DMS53 (cell line): ENCODE measurements at regions not wholly inside any gene's neighbourhood (a gene's known extent, or its start where the extent isn't known, plus 50 kb on each side); places are given as distances from the start of the nearest gene placed in this dataset.
"Not testable (repeated sequence)": the region's sequence is repeated elsewhere in the genome, so short reads cannot be mapped to it uniquely, and the experiment has no call there.

Experiments used
- DNase-seq: peaks from one replicate; lab custom pipeline; 2025; lab: John Stamatoyannopoulos, UW

DNA sequence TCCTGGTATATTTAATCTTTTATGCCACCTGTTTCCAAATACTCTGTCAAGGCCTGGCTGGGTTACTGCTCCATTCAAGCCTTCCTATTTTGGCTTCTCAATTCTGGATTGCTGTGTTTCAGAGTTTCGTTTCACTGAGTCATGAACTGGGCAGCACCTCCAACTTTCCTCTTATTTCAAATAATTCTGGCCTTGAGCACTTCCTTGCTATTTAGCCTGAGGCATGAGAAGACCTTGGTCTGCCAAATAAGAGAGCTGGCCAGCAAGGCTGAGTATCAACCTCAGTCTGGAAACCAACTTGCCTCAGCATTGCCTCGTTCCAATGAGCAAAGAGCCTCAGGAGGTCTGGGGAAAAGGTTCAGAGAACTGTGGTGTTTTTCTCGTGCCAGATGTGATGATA is 66.6 kb downstream of the TNFAIP3 start:
- no peak for DNase-seq

DNA sequence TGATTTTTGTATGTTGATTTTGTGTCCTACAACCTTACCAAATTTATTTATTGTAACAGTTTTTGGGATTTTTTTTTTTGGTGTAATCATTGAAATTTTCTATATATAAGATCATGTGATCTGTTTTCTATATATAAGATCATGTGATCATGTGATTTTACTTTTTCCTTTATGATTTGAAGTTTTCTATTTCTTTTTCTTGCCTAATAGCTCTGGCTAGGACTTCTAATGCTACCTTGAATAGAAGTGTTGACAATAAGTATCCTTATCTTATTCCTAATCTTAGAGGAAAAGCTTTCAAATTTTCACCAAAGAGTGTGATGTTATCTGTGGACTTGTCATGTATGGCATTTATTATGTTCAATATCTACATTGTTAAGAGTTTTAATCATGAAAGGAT is 69.7 kb downstream of the TNFAIP3 start:
- DNase-seq, result no peak

DNA sequence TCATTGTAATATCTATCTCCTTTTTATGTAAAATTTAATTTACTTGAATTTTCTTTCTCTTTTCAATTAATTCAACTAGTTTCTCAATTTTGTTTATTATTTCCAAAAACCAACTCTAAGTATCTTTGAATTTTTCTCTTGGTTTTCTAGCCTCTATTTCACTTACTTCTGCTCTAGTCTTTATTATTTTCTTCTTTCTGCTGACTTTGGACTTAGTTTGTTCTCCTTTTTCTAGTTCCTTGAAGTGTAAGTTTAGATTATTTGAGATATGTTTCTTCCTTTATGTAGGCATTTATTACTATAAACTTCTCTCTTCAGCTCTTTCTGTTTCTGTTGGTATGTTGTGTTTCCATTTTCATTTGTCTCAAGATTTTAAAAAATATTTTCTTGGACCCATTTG is 70.8 kb downstream of the TNFAIP3 start:
- no peak for DNase-seq

DNA sequence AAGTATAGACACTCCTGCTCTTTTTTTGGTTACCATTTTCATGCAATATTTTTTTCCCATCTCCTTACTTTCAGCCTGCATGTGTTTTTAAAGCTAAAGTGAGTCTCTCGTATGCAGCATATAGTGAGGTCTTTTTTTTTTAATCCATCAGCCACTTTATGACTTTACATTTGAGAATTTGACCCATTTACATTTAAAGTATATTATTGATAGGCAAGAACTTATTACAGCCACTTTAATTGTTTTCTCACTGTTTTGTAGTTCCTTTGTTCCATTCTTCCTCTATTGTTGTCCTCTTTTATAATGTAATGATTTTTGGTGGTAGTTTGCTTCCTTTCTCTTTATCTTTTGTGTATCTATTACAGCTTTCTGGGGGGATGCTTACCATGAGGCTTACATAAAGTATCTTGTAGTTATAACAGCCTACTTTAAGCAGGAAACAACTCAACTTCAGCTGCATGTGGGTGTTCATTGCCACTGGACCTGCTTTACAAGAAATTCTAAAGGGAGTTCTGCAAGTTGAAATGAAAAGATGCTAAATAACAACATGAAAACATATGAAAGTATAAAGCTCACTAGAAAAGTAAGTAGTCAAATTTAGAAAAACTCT is 71.8 kb downstream of the TNFAIP3 start:
- DNase-seq, result no peak

DNA sequence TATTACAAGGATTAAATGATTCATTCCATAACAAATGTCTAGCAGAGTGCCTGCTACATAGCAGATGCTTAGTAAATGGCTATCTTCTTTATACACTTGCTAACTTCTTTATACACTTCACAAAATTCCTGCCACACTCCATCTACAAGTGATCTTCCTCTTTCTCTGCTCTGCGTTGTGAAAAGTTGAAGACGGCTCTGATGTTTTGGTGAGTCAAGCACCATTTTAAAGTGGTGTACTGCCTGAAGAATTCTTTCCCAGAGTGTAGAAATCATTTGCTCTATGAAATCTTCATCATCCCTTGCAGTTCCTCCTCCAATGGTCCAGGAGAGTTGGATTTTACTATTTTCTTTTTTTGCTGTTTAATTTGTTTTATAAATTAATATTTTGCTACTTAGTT is 74.9 kb downstream of the TNFAIP3 start:
- DNase-seq, result no peak

DNA sequence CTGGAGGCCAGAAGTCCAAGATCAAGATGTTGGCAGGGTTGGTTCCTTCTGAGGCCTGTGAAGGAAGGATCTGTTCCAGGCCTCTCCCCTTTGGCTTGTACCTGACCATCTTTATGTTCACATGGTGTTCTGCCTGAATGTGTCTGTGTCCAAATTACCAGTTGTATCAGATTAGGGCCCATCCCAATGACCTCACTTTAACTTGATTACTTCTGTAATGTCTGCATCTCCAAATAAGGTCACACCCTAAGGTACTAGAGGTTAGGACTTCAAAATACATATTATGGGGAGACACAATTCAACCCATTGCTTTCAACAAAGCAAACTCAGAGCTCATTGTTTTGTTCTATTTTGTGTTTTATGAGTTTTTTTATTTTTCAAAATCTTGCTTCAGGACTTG is 75.7 kb downstream of the TNFAIP3 start:
- no peak for DNase-seq

DNA sequence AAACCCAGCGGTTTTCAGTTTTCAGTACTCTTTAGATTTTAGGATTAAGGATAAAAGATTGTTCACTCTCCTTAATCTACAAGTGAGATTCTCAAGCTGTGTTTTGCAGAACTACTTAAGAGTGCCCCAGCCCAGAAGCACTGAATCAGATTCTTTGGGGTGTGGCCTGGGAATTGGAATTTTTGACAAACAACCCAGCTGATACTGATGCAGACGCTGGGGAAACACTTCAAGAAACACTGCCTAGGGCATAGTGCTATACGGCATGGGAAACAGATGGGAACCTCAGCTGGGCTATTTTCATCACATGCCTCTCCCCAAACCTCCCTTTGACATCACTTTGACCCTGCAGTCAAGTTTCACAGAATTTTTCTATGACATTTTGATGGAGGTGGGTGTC is 77.3 kb downstream of the TNFAIP3 start:
- not testable (repeated sequence) for DNase-seq

DNA sequence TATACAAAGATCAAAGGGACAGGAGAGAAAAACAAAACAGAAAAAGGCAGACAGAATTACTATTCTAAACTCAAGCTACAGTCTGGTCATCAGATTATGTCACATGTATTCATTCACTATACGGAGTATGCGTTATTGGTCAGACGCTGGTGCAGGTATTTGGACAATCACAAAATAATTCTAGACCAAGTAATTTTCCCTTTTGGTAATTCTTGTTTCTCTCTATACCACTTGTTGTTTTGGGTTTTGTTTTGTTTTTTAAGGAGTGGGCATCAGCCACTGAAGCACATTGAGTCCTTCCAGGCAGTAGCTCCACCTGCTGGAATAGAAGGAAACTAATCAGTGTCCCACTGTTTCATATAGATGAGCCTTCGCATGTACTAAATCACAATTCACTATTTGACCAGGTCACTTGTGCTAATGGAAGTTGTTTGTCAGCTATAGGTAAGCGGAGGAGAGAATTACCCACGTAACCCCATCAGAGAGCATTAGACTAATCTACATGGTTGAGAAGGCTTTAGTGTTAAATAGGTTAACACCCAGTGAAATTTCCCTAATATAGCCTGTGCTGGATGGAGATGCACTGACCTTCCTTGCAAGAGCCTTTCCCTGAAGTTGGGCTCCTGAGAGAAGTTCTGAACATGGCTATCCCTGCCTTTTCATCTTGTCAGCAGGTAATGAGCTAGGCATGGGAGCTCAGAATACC is 77.9 kb downstream of the TNFAIP3 start:
- DNase-seq, result peak; percentile 53

DNA sequence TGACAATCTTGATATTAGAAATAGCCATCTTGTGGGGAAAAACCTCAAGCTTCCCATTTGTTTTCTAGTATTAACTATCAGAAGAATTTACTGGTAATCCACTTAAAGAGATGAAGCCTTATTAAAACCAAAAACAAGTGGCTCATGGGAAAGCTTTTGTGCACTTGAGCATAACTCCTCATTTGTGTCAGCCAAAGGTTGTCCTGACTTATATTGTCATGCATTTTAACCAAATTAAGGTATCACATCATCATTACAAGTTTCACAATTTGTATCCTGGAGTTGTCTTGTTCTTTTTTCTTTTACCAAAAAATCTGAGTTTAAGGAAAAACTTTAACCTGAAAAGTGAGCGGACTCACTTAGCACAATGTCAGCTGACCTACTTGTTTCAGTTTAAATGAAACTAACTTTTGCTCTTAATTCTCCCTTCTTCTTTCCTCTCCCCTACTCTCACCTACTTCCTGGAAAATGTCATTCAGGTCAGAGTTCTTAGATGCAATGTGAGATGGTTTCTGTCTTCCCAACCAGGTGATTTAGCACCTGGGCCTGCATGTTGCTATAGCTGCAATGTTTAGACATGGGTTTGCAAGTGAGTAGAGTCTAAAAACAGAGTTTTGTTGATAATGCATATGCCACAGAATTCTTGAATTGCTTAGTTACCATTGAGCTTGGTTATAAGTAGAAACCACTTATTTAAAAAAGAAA is 82.8 kb downstream of the TNFAIP3 start:
- DNase-seq, result peak; percentile 63

DNA sequence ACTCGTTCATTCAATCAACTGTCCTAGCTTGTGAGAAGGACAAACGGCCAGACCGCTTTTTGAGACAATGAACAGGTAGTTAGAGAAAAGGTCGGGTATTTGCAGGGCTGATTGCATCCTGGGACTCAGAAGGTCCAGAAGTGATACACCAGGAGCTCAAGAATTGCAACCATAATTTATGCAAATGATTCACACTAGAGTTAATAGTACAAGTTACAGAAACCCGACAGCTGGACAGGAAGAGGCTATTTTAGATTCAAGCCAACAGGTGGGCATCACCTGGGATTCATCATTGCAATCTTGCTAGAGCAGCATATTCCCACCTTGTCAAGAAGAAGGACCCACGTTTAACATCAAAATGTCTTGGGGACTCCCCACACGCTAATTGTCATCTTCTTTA is 83.5 kb downstream of the TNFAIP3 start:
- DNase-seq, result no peak

DNA sequence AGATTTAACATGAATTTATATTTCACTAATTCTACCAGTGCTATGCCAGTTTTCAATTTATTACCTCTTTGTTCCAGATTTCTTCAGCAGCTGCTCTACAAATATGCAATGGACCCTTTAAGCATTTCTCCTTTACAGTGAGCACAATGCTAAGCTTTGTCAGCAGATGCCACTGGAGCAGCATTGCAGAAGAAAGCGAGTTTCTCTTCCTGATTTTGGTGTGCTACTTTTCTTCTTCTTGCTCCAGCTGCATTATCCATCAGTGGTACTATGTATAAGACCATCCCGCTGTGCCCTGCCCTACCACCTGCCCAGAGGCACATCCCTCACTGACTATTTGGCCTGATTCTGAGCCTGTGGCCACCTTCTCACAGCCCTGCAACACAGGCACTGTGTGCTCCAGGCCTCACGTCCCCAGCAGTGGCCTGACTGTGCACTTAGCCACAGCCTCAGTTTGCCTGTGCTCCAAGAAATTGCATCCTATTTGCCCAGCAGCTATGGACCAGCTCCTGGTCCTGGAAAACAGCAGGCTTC is 84.1 kb downstream of the TNFAIP3 start:
- no peak for DNase-seq

DNA sequence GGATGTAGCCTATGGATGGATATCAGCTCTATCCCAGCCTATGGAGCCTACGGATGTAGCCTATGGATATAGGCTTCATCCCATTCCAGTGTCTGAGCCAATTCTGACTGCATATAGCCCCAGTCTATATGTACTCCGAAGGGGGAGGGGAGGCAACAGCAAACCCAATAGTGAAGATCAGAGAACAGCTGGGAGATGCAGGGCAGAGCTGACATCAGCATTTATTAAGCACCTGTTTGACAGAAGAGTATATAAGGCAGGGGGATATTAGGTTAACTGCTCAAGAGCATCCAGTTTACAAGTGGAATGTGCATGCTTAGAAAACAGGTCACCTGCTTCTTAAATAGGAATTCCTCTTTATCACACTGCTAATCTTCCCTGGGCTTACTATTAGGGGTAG is 85.2 kb downstream of the TNFAIP3 start:
- DNase-seq, result no peak

DNA sequence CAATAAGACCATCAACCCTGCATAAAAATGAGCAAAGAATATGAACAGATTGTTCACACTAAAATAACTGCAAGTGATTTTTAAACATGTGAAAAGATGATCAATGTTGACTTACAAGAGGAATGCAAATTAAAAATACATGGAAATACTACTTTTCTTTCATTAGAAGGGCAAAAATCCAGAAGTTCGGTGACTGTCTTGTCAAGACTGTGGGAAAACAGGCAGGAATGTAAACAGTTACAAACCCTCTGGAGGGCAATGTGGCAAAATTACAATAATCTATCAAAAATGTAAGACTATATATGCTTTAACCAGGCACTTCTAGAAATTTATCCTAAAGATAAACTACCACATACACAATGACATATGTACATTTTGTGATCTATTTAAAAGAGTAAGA is 86.7 kb downstream of the TNFAIP3 start:
- DNase-seq, result no peak

DNA sequence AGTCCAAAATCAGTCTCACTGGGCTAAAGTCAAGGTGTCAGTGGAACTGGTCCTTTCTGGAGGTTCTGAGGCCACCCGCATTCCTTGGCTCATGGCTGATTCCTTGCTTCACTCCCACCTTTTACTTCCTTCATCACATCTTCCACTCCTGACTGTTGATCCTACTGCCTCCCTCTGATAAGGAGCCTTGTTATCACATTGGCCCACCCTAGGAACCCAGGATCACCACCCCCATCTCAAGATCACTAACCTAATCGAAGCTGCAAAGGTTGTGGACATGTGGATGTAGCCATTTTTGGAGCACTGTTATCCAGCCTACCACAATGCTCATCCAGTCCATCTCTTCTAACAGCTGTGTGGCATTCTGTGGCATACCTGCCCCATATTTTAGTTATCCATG is 87.2 kb downstream of the TNFAIP3 start:
- no peak for DNase-seq

DNA sequence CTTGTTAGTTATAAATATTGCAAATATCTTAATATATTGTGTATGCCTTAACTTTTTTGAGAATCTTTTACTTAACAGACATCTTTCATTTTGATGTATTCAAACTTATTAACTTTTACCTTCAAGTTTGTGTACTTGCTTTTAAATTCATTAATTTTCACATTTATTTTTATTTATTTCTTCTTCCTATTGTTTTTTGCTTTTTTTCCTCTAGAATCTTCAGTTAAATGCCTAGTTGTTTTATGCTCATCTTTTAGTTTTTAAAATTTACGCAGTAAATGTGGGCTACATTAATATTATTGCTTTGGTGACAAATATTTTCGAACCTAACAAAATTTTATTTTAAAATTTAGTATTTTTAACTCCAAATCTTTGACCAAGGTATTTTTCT is 89.0 kb downstream of the TNFAIP3 start:
- DNase-seq, result no peak

DNA sequence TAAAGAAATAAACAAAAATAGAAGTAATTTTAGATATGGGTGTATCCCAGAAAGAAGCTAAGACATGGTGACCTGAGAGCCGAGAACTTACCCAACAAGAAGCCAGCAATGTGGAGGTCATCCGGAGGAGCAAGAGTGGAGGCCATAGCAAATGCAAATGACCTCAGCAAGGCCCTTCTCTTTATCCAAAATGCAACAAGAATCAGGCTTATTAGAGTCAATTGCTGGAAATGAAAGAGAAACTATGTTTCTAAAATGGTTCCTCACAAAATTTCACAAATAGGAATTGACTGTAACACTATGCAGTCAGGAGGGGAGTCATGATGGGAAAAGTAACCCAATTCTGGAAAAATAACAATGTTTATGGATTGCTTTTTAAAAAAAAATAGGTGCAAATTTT is 90.4 kb downstream of the TNFAIP3 start:
- DNase-seq, result no peak

DNA sequence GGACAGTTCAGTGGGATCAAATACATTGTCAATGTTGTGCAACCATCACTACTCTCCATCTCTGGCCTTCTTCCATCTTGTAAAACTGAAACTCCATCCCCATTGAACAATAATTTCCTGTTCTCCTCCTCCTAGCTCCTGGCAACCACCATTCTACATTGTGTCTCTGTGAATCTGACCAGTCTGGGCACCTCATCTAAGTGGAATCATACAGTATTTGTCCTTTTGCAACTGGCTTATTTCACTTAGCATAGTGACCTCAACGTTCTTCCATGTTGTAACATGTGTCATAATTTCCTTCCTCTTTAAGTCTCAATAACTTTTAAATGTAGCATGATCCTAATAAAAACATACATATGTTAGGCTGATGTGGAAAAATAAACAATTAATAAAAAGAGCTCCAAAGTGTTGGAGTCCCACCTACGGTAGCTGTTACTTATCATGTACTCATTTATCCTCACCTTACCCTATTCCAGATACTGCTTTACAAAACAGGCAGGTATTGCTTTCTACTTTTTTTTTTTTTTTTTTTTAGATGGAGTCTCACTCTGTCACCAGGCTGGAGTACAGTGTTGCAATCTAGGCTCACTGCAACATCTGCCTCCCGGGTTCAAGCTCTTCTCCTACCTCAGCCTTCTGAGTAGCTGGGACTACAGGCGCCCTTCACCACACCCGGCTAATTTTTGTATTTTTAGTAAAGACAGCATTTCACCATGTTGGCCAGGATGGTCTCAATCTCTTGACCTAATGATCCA is 91.9 kb downstream of the TNFAIP3 start:
- DNase-seq, result no peak

DNA sequence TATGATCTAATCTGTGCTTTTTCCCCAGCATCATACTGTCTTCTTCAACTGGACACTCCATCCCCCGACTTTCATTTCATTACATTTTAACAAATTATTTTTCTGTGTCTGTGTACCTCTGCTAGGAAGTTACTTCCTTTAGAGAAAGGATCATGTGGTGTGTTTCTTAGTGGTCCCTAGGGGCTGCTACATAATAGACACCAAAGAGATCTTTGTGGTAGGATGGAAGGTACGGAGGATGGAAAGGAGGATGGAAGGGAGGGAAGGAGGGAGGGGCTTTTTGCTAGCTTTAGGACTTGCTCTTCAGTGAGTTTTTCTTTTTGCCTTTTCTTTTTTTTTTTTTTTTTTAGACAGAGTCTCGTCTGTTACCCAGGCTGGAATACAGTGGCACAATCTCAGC is 95.7 kb downstream of the TNFAIP3 start:
- no peak for DNase-seq

DNA sequence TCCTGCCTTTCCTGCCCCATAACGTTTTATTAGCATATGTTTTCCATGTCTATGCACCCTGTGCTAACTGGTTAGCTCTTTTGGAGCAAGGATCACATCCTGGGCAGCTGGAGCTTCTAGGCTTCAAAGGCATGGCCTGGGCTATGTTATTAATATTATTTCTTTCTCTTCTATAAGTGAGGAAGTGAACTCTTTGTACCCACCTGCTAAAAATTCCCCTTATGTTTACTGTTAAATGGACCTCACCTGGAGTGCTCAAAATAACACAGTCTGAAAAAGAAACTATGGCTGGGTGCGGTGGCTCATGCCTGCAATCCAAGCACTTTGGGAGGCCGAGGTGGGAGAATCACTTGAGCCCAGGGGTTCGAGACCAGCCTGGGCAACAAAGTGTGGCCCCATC is 97.8 kb downstream of the TNFAIP3 start:
- no peak for DNase-seq

DNA sequence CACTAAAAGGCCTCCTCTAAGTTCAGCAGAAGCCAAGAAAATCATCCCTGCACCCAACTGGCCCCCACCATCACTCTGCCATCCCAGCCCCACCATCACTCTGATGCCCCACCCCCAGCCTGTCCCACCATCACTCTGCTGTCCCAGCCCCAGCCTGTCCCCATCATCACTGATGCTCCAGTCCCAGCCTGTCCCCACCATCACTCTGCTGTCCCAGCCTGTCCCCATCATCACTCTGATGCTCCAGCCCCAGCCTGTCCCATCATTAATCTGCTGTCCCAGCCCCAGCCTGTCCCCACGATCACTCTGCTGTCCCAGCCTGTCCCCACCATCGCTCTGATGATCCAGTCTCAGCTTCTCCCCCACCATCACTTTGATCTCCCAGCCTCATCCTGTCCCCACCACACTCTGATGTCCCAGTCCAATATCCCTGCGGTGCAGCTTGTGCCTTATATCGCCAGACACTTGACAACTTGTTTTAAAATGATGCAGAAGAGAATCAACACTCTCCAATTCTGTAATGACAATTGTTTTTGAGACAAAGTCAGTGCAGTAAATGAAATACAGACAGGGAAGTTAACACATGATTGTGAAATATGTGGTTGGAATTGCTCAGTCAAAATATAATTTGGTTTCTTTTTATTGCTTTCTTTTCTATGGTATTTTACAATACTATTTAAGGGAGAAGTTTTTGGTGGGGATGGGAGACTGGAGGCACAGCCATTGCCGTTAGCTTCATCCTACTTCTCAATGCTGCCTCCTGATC is 100.8 kb downstream of the TNFAIP3 start:
- DNase-seq, result no peak

DNA sequence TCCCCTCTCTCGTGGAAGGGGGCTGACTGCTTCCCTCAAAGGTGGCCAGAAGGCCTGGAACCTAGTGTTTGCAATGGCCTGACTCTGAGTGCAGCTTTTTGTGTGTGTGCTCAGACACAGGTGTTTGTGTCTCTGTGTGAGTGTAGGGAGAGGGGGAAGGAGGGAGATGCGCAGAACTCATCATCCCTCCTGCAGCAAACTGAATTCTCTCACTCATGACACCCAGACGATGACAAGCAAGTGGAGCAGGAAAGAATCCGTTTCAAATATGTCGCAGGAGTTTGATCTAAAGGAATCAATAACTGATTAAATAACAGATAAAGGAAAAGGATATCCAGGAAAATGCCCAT is 101.4 kb downstream of the TNFAIP3 start:
- DNase-seq, result no peak

DNA sequence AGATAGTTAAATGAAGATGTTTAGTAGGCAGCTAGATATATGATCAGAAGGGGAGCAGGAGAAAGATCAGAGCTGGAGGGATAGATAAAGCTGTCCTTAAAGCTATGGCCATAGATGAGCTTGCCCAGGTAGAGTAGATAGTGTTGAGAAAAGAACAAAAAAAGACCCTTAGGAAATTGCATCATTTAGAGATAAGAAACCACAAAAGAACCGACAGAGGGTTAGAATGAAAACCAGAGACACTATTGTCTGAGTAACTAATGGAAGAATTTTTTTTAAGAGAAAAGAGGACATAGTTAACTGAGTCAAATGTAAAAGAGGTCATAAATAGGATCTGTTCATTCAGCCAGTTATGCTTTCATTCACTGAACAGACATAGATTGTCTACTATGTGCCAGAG is 101.8 kb downstream of the TNFAIP3 start:
- DNase-seq, result no peak
